Muscle layer of colon (tissue), 2 donors: ENCODE measurements at regions not wholly inside any gene's neighbourhood (a gene's known extent, or its start where the extent isn't known, plus 50 kb on each side); places are given as distances from the start of the nearest gene placed in this dataset.
"Not testable (repeated sequence)": the region's sequence is repeated elsewhere in the genome, so short reads cannot be mapped to it uniquely, and the experiment has no call there.

Experiments used
- H3K27ac ChIP-seq: one replicate; pipeline ENCODE4 v1.7.0; 2013; ENCODE audit warnings: low read depth, mild to moderate bottlenecking, low read length, moderate library complexity
- H3K27me3 ChIP-seq, 2 donors: one replicate each; pipeline ENCODE4 v1.7.0; 2013; ENCODE audit warnings: low read length in 2 of 2, mild to moderate bottlenecking in 2 of 2; ENCODE audit not compliant: insufficient read depth in 2 of 2, control insufficient read depth in 1 of 2
- H3K36me3 ChIP-seq: one replicate; pipeline ENCODE4 v1.7.0; 2013; ENCODE audit warnings: mild to moderate bottlenecking, low read length; ENCODE audit not compliant: insufficient read depth
- H3K4me1 ChIP-seq: one replicate; pipeline ENCODE4 v1.7.0; 2013; ENCODE audit warnings: mild to moderate bottlenecking, low read length; ENCODE audit not compliant: insufficient read depth
- H3K4me3 ChIP-seq, 2 donors: one replicate each; pipeline ENCODE4 v1.7.0; 2013; ENCODE audit warnings: low read length in 2 of 2, low read depth in 1 of 2, mild to moderate bottlenecking in 1 of 2, moderate library complexity in 1 of 2
- H3K9ac ChIP-seq: one replicate; pipeline ENCODE4 v1.7.0; 2013; ENCODE audit warnings: low read length
- H3K9me3 ChIP-seq: one replicate; pipeline ENCODE4 v1.7.0; 2013; ENCODE audit warnings: mild to moderate bottlenecking, low read length
- donor health status: abdominal sarcoma.
- donor health status: Adenocarcinoma of cecum.

- H3K27ac ChIP-seq, result no peak overlapping the region
- H3K9me3 ChIP-seq, result no peaks in the 10 kb centered on the region
- H3K4me3 ChIP-seq, result no peak overlapping the region
- no peak overlapping the region for H3K9ac ChIP-seq
- no peaks in the 10 kb centered on the region for H3K36me3 ChIP-seq
- H3K4me1 ChIP-seq, result no peaks in the 10 kb centered on the region
- H3K27me3 ChIP-seq, result no peaks in the 10 kb centered on the region
These were observed 826.7 kb upstream of the ACVR2A start for GRCh38 chr2:147017951-147018645.

DNA sequence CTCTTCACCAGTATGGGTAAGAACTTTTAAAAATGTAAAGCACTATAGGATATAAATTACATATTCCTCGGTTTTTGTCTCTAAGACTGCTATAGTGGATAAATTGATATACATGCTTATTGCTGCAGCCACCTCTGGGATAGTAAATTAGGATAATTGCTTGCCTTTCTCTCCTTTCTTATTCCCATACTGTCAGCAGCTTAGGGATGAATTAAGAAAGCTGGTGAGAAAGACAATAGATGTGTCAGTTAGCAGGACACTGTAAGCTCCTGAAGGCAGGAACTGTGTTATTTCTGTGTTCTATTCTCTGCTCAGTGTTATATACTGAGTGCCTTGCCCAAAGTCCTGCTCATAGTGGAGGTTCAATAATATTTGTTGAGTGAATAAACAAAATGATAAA lies 828.6 kb upstream of the ACVR2A start:
- H3K27me3 ChIP-seq, result no peaks in the 10 kb centered on the region
- no peaks in the 10 kb centered on the region for H3K9me3 ChIP-seq
- no peaks in the 10 kb centered on the region for H3K36me3 ChIP-seq
- no peak overlapping the region for H3K4me3 ChIP-seq
- H3K27ac ChIP-seq, result no peak overlapping the region
- H3K4me1 ChIP-seq, result no peaks in the 10 kb centered on the region
- no peak overlapping the region for H3K9ac ChIP-seq

DNA sequence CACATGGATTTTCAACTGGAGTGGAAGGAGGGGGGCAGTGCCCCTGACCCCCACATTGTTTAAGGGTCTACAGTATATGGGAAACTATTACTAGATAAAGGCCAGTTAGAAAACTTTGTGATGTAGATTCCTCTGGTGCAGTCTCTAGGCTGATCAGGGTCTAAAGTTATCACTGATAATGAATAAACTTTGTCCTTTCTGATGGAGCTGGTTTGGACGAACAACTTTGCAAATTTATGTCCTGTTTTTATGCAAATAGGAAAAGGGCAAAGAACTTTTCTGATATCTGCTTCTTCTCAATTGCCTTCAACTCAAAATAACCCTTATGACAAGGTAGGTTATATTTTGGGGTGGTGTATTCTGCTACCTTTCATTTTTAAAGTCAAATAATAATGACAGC lies 829.2 kb upstream of the ACVR2A start:
- Histone ChIP-seq H3K27ac (no peak overlapping the region), H3K4me3 (no peak overlapping the region), H3K4me1 (no peaks in the 10 kb centered on the region), H3K9ac (no peak overlapping the region), H3K36me3 (no peaks in the 10 kb centered on the region), H3K27me3 (no peaks in the 10 kb centered on the region), H3K9me3 (no peaks in the 10 kb centered on the region)

DNA sequence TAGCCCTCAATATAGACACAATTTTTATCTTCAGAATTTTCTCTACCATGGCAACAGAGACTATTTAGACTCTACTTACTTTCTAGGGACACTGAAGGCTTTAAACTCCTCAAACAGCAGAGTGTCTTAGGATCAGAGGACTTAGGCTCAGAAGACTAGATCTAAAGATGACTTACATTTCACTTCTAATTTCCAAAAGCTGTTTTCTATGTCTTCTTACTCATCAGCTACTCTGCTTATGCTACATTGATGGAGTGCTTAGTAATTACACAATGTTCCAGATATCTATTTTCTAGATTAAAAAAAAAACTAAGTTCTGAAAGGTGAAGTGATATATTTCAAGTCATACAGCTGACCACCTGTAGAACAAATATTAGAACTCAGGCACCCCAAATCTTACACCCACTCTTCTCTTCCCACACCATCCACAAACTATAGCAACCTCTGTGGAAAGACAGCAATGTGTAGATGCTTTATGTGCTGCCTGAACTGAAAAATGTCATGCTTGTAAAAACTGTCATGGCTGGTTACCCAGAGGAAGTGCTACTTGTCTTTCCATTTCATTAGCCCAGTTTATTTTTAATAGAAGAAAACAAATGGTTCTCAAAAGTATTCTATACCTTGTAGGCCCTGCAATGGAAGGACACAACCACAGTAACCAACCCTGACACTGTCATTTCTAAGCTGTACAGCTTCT lies 831.0 kb upstream of the ACVR2A start:
- Histone ChIP-seq H3K4me1 (no peaks in the 10 kb centered on the region), H3K4me3 (no peak overlapping the region), H3K9me3 (no peaks in the 10 kb centered on the region)

DNA sequence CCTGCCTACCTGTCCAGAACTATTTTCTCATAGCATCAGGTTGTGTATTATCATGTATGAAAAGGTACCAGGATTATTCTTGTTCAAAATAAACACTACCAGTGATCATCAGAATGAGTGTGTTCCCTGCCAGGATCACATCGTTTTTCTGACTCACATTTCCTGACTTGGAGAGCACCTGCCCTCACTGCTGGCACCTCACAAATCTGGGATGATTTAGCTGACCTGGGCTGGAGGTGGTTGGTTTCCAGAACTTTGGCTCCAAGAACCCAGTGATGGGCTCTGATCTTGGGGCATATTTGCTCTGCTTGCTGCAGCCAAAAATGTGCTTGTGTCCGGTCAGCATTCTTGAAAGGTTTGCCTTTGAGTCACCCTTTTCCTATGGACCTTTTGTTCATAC lies 836.3 kb upstream of the ACVR2A start:
- Histone ChIP-seq H3K9me3 (no peaks in the 10 kb centered on the region), H3K4me3 (no peak overlapping the region), H3K36me3 (no peaks in the 10 kb centered on the region), H3K27me3 (no peaks in the 10 kb centered on the region), H3K9ac (no peak overlapping the region), H3K4me1 (no peaks in the 10 kb centered on the region), H3K27ac (no peak overlapping the region)

More for the DNA sequence above, 831.0 kb upstream of the ACVR2A start:
- H3K9ac ChIP-seq, result no peak overlapping the region
- H3K27me3 ChIP-seq, result no peaks in the 10 kb centered on the region
- no peak overlapping the region for H3K27ac ChIP-seq
- no peaks in the 10 kb centered on the region for H3K36me3 ChIP-seq

- Histone ChIP-seq H3K4me3 (no peak overlapping the region), H3K27ac (no peak overlapping the region), H3K9ac (no peak overlapping the region), H3K9me3 (no peaks in the 10 kb centered on the region), H3K4me1 (no peaks in the 10 kb centered on the region), H3K36me3 (no peaks in the 10 kb centered on the region), H3K27me3 (no peaks in the 10 kb centered on the region)
These were observed 838.1 kb upstream of the ACVR2A start for GRCh38 chr2:147006736-147007141.

DNA sequence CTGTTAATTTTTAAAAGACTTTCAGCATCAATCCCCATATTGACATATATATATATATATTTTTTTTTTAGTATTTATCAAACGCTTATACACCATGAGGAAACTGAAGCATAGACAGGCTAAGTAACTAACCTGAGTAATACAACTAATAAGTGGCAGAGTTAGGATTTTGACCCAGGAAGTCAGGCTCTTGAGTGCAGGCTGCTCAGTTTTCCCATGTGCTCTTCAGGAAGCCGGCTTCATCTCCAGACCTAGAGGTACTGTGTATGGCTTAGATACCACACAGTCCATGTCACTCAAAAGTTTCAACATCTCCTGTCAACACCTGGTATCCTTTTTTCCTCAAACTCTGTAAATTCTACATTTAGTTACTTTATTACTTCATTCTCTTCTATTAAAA lies 841.7 kb upstream of the ACVR2A start:
- Histone ChIP-seq H3K27ac (no peak overlapping the region), H3K9me3 (no peaks in the 10 kb centered on the region), H3K9ac (no peak overlapping the region), H3K36me3 (no peaks in the 10 kb centered on the region), H3K27me3 (no peaks in the 10 kb centered on the region), H3K4me3 (no peak overlapping the region), H3K4me1 (no peaks in the 10 kb centered on the region)

- H3K27ac ChIP-seq, result no peak overlapping the region
These were observed 842.6 kb upstream of the ACVR2A start for GRCh38 chr2:147002256-147002655.

GRCh38 chr2:147001061-147001460 lies 843.8 kb upstream of the ACVR2A start:
- Histone ChIP-seq H3K9me3 (no peaks in the 10 kb centered on the region), H3K27ac (no peak overlapping the region), H3K9ac (no peak overlapping the region), H3K4me3 (no peak overlapping the region), H3K36me3 (no peaks in the 10 kb centered on the region), H3K27me3 (no peaks in the 10 kb centered on the region), H3K4me1 (no peaks in the 10 kb centered on the region)

More at GRCh38 chr2:147002256-147002655, 842.6 kb upstream of the ACVR2A start:
- Histone ChIP-seq H3K36me3 (no peaks in the 10 kb centered on the region), H3K4me1 (no peaks in the 10 kb centered on the region), H3K9me3 (no peaks in the 10 kb centered on the region), H3K4me3 (no peak overlapping the region), H3K27me3 (no peaks in the 10 kb centered on the region), H3K9ac (no peak overlapping the region)

DNA sequence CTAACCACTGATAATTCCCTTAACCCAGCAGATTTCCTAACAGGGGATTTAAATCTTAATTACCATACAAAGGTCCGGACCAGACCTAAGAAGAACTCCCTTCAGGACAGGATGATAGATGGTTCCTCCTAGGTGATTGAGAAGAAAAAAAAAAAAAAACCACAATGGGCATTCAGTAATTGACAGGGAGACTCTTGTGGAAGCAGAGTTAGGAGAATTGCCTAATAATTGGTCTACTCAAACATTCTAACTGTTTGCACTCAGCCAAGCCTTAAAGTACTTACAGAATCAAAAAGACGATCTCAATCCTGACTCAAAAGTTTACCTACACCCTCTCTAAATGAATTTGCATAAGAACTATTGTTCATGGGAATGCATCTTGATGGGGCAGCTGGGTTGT lies 844.7 kb upstream of the ACVR2A start:
- not testable (repeated sequence) for H3K4me3 ChIP-seq, H3K27ac ChIP-seq, H3K36me3 ChIP-seq, H3K9me3 ChIP-seq, H3K27me3 ChIP-seq, H3K9ac ChIP-seq, H3K4me1 ChIP-seq

GRCh38 chr2:146997945-146998344 lies 846.9 kb upstream of the ACVR2A start:
- Histone ChIP-seq H3K9ac (no peak overlapping the region), H3K36me3 (no peaks in the 10 kb centered on the region), H3K27me3 (no peaks in the 10 kb centered on the region), H3K4me3 (no peak overlapping the region), H3K9me3 (no peaks in the 10 kb centered on the region), H3K27ac (no peak overlapping the region), H3K4me1 (no peaks in the 10 kb centered on the region)

DNA sequence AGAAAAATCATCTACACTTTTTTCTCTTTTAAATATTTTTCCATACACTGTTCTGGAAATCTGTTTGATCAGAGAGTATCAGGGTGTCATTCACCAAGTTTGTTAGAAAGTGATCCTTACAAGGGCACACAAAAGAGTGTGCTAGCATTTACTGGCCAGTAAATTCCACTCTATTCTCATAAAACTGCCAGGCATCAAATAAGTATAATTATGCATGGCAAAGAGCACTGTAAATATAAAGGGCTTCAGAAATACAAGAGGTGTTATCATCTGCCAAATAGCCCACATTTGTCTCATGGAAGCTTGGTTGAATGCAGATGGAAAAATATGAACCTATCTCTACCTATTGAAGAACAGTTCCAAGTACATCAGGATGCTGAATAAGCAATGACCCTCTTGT lies 847.3 kb upstream of the ACVR2A start:
- Histone ChIP-seq H3K27me3 (no peaks in the 10 kb centered on the region), H3K4me3 (no peak overlapping the region), H3K9me3 (no peaks in the 10 kb centered on the region), H3K36me3 (no peaks in the 10 kb centered on the region), H3K9ac (no peak overlapping the region), H3K27ac (no peak overlapping the region), H3K4me1 (no peaks in the 10 kb centered on the region)
